ENCODE measurements at regions not wholly inside any gene's neighbourhood (a gene's known extent, or its start where the extent isn't known, plus 50 kb on each side); places are given as distances from the start of the nearest gene placed in this dataset.

- TF ChIP-seq POLR2AphosphoS5 (IDR thresholded peaks at IDR 0.05; ENCODE audit: low read depth) = no peak
- no peak for TF ChIP-seq CTCF (conservative IDR thresholded peaks at IDR 0.05; ENCODE audit: low read depth in 2 of 2)
Measured at GRCh38 chr3:34504366-34504765, 705.9 kb downstream of the PDCD6IP start (continued).

- no peak for DNase-seq (ENCODE audit: low spot score)
- 0 out of 3 replicates have a peak, but pooled peaks cover 2% of the 10 kb centered on the region for H3K4me1 Mint-ChIP-seq
- Histone ChIP-seq H3K36me3 (ENCODE audit: insufficient read depth) (no peaks in the 10 kb centered on the region), H2AFZ (no peak overlapping the region), H3K79me2 (replicated peaks; ENCODE audit: insufficient read depth) (no peaks in the 10 kb centered on the region), H3K27ac (ENCODE audit: low read depth) (no peak overlapping the region), H3K9me2 (ENCODE audit: insufficient read depth) (peaks cover 12% of the 10 kb centered on the region), H3K4me2 (no peak overlapping the region), H3K4me3 (no peak overlapping the region), H3F3A (replicated peaks; ENCODE audit: low read depth) (no peaks in the 10 kb centered on the region), H4K20me1 (replicated peaks; ENCODE audit: insufficient read depth) (no peaks in the 10 kb centered on the region), H3K27me3 (ENCODE audit: insufficient read depth) (no peaks in the 10 kb centered on the region), H3K4me1 (ENCODE audit: insufficient read depth) (no peaks in the 10 kb centered on the region)
- no peaks in the 10 kb centered on the region for H3K36me3 Mint-ChIP-seq (ENCODE audit: low read depth)
- no peak overlapping the region for H3K27ac Mint-ChIP-seq
- no peaks in the 10 kb centered on the region for H3K9me3 Mint-ChIP-seq
- no peaks in the 10 kb centered on the region for H3K27me3 Mint-ChIP-seq (ENCODE audit: insufficient read depth, low read depth, poor library complexity)
- H3K4me3 Mint-ChIP-seq = no peak overlapping the region
- no peak for TF ChIP-seq POLR2AphosphoS5 (IDR thresholded peaks at IDR 0.05; ENCODE audit: low read depth)
- TF ChIP-seq NANOG (IDR thresholded peaks at IDR 0.05; ENCODE audit: borderline replicate concordance) = no peak
- TF ChIP-seq CREB1 (CRISPR knock-in tag; IDR thresholded peaks at IDR 0.05; ENCODE audit: low read depth) = no peak
- TF ChIP-seq JUNB (IDR thresholded peaks at IDR 0.05; ENCODE audit: unreplicated experiment) = no peak
- TF ChIP-seq ETS1 (IDR thresholded peaks at IDR 0.05) = no peak
- no peak for ATAC-seq
Measured at GRCh38 chr3:34504775-34505174, 706.3 kb downstream of the PDCD6IP start.

GRCh38 chr3:34508732-34509131 lies 710.3 kb downstream of the PDCD6IP start:
- Mint-ChIP-seq H3K4me3 (no peak overlapping the region), H3K27ac (no peak overlapping the region), H3K9me3 (no peaks in the 10 kb centered on the region), H3K4me1 (0 out of 3 replicates have a peak, but pooled peaks cover 2% of the 10 kb centered on the region), H3K36me3 (ENCODE audit: low read depth) (no peaks in the 10 kb centered on the region), H3K27me3 (ENCODE audit: insufficient read depth, low read depth, poor library complexity) (no peaks in the 10 kb centered on the region)
- Histone ChIP-seq H3K79me2 (replicated peaks; ENCODE audit: insufficient read depth) (no peaks in the 10 kb centered on the region), H3K27me3 (ENCODE audit: insufficient read depth) (no peaks in the 10 kb centered on the region), H3K4me1 (ENCODE audit: insufficient read depth) (no peaks in the 10 kb centered on the region), H3K9me2 (ENCODE audit: insufficient read depth) (peaks cover 7% of the 10 kb centered on the region; the same call in 1 of the 2 replicates), H4K20me1 (replicated peaks; ENCODE audit: insufficient read depth) (no peaks in the 10 kb centered on the region), H3K36me3 (ENCODE audit: insufficient read depth) (no peaks in the 10 kb centered on the region), H3F3A (replicated peaks; ENCODE audit: low read depth) (no peaks in the 10 kb centered on the region), H3K4me2 (no peak overlapping the region), H2AFZ (no peak overlapping the region), H3K27ac (ENCODE audit: low read depth) (no peak overlapping the region), H3K4me3 (no peak overlapping the region)
- ATAC-seq (no peak), DNase-seq (ENCODE audit: low spot score) (no peak)
- TF ChIP-seq POLR2AphosphoS5 (IDR thresholded peaks at IDR 0.05; ENCODE audit: low read depth) = no peak
- TF ChIP-seq ZNF462 (CRISPR knock-in tag; IDR thresholded peaks at IDR 0.05) = no peak
- TF ChIP-seq ETS1 (IDR thresholded peaks at IDR 0.05) = no peak

All from GM23338 (cell line).